ENCODE measurements at regions not wholly inside any gene's neighbourhood (a gene's known extent, or its start where the extent isn't known, plus 50 kb on each side); places are given as distances from the start of the nearest gene placed in this dataset.

DNA sequence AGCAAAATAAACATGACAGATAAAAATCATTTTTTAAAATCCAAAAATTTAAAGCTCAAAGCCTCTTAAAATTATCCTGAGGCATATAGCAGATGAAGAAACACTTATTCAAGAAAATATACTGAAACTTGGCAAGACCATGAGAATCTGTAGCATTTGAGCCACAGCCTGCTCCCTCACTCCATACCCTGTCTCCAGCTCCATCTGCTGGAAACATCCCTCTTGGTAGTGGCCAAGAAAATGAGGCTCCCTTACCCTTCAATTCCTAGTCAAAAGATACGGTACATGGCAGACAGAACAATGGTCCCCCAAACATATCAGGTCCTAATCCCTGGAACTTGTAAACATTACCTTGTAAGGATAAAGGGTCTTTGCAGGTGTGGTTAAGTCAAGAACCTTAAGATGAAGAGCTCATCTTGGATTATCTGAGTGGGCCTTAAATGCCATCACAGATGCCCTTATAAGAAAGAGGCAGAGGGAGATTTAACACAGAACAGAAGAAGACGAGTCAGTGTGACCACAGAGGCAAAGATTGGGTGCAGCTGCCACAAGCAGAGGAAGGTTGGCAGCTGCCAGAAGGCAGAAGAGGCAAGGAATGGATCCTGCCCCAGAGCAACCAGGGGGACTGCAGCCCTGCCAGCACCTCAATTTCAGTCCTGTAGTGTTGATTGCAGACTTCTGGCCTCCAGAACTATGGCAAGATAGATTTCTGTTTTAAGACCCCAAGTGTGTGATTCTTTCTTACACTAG, 149.4 kb downstream of the ZNF248 start:
- TF ChIP-seq CTCF (IDR thresholded peaks at IDR 0.05), result no peak
- TF ChIP-seq POLR2A (IDR thresholded peaks at IDR 0.05), result no peak

Data from uterus (tissue), 2 donors.